ENCODE measurements at regions not wholly inside any gene's neighbourhood (a gene's known extent, or its start where the extent isn't known, plus 50 kb on each side); places are given as distances from the start of the nearest gene placed in this dataset.
"Not testable (repeated sequence)": the region's sequence is repeated elsewhere in the genome, so short reads cannot be mapped to it uniquely, and the experiment has no call there.

DNA sequence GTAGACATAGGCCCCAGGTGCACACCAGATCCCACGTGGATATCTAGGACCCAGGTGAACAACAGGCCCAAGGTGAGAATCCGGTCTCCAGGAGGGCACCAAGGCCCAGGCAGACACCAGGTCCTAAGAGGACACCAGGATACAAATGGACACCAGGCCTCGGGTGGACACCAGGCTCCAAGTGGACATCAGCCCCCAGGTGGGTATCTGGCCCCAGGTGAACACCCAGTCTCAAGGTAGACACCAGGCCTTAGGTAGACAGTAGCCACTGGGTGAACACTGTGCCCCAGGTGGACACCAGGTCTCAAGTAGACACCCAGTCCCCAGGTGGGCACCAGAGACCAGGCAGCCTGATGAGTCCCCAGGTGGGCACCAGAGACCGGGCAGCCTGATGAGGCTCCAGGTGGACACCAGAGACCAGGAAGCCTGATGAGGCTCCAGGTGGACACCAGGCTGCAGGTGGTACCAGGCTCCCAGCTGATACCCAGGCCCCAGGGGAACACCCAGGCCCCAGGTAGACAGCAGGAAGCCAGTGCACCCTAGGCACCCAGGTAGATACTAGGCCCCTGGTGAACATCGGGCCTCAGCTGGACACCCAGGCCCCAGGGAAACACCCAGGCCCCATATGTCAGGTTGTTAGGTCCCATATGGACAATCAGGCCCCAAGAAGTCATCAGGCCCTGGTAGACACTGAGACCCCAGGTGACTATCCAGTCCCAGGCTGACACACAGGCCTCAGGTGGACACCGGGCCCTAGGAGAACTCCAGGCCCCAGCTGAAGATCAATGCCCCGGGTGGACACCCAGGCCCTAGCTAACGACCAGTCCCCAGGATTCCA lies 55.1 kb upstream of the SEPTIN5 start:
- Histone ChIP-seq H3F3A (ENCODE audit: low read length, unreplicated experiment) (no peaks in the 10 kb centered on the region), H4K20me1 (ENCODE audit: low read length) (no peaks in the 10 kb centered on the region), H3K36me3 (ENCODE audit: low read depth, low read length) (no peaks in the 10 kb centered on the region), H2AFZ (ENCODE audit: low read length) (no peak overlapping the region), H3K27me3 (ENCODE audit: low read length) (no peaks in the 10 kb centered on the region), H3K9ac (ENCODE audit: low read length) (no peak overlapping the region), H3K27ac (ENCODE audit: low read length) (no peak overlapping the region), H3K79me2 (ENCODE audit: low read length) (no peaks in the 10 kb centered on the region), H3K4me3 (ENCODE audit: low read length) (no peak overlapping the region), H3K9me3 (ENCODE audit: low read length) (no peaks in the 10 kb centered on the region), H3K4me1 (ENCODE audit: insufficient read depth, low read length) (no peaks in the 10 kb centered on the region), H3K4me2 (ENCODE audit: low read length) (no peak overlapping the region), H3K9me2 (replicated peaks; ENCODE audit: low read length) (no peaks in the 10 kb centered on the region)
- no TSS peak for BruUV-seq (replicated peaks)
- intact Hi-C loops (cut with micrococcal nuclease) = no loop called here
- ATAC-seq (no peak), DNase-seq (no peak)
- CTCF ChIA-PET = no interaction called here
- POLR2A ChIA-PET (ENCODE audit: unreplicated experiment) = no interaction called here
- TF ChIP-seq EZH2 (IDR thresholded peaks at IDR 0.05; ENCODE audit: low read length, unreplicated experiment) (no peak), EZH2phosphoT487 (IDR thresholded peaks at IDR 0.05; ENCODE audit: borderline replicate concordance, low read length) (no peak)
- TF ChIP-seq, protein P1, sequence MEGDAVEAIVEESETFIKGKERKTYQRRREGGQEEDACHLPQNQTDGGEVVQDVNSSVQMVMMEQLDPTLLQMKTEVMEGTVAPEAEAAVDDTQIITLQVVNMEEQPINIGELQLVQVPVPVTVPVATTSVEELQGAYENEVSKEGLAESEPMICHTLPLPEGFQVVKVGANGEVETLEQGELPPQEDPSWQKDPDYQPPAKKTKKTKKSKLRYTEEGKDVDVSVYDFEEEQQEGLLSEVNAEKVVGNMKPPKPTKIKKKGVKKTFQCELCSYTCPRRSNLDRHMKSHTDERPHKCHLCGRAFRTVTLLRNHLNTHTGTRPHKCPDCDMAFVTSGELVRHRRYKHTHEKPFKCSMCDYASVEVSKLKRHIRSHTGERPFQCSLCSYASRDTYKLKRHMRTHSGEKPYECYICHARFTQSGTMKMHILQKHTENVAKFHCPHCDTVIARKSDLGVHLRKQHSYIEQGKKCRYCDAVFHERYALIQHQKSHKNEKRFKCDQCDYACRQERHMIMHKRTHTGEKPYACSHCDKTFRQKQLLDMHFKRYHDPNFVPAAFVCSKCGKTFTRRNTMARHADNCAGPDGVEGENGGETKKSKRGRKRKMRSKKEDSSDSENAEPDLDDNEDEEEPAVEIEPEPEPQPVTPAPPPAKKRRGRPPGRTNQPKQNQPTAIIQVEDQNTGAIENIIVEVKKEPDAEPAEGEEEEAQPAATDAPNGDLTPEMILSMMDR (conservative IDR thresholded peaks at IDR 0.05; ENCODE audit: low read depth, low read length) = no peak

DNA sequence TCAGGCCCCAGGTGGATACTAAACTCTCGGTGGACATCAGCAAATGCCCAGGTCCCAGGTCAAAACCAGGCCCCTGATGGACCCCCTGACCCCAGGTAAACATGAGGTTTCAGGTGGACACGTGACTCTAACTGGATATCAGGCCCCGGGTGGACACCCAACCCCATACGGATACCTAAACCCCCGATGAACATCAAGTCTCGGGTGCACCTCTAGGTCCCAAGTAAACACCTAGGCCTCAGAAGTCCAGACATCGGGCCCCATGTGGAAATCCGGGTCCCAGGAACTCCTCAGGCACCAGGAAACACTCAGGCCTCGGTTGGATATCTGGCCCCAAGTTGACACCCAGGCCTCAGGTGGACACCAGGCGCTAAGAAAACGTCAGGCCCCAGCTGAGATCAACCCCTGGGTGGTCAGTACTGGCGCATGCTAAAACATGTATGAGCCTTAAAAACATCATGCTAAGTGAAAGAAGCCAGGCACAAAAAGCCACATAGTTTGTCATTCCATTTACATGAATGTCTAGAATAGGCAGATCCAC lies 54.4 kb upstream of the SEPTIN5 start:
- H3K79me2 ChIP-seq (ENCODE audit: low read length) = no peaks in the 10 kb centered on the region
- no peaks in the 10 kb centered on the region for H3K27me3 ChIP-seq (ENCODE audit: low read length)
- TF ChIP-seq EZH2 (IDR thresholded peaks at IDR 0.05; ENCODE audit: low read length, unreplicated experiment) (no peak), EZH2phosphoT487 (IDR thresholded peaks at IDR 0.05; ENCODE audit: borderline replicate concordance, low read length) (no peak)
- TF ChIP-seq, protein P1 (conservative IDR thresholded peaks at IDR 0.05; ENCODE audit: low read depth, low read length) = no peak
- H3K4me2 ChIP-seq (ENCODE audit: low read length) = no peak overlapping the region
- CTCF ChIA-PET = no interaction called here
- H3K4me1 ChIP-seq (ENCODE audit: insufficient read depth, low read length) = no peaks in the 10 kb centered on the region
- no peak overlapping the region for H3K9ac ChIP-seq (ENCODE audit: low read length)
- H4K20me1 ChIP-seq (ENCODE audit: low read length) = no peaks in the 10 kb centered on the region
- DNase-seq = no peak
- POLR2A ChIA-PET (ENCODE audit: unreplicated experiment) = no interaction called here
- no peak overlapping the region for H3K27ac ChIP-seq (ENCODE audit: low read length)
- no TSS peak for BruUV-seq (replicated peaks)
- no peak overlapping the region for H3K4me3 ChIP-seq (ENCODE audit: low read length)
- H3K36me3 ChIP-seq (ENCODE audit: low read depth, low read length) = no peaks in the 10 kb centered on the region
- H3K9me3 ChIP-seq (ENCODE audit: low read length) = no peaks in the 10 kb centered on the region
- intact Hi-C loops (cut with micrococcal nuclease) = no loop called here
- no peaks in the 10 kb centered on the region for H3K9me2 ChIP-seq (replicated peaks; ENCODE audit: low read length)
- no peaks in the 10 kb centered on the region for H3F3A ChIP-seq (ENCODE audit: low read length, unreplicated experiment)
- ATAC-seq = no peak
- H2AFZ ChIP-seq (ENCODE audit: low read length) = no peak overlapping the region

DNA sequence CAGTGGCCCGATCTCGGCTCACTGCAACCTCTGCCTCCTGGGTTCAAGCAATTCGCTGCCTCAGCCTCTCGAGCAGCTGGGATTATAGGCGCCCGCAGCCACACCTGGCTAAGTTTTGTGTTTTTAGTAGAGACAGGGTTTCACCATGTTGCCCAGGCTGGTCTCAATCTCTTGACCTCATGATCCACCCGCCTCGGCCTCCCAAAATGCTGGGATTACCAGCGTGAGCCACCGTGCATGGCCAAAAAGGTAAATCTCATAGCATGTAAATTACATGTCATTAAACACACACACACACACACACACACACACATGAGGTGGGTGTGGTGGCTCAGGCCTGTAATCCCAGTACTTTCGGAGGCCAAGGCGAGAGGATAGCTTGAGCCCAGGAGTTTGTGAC lies 53.7 kb upstream of the SEPTIN5 start:
- H3K9me2 ChIP-seq (replicated peaks; ENCODE audit: low read length); H3K4me1 ChIP-seq (ENCODE audit: insufficient read depth, low read length); H2AFZ ChIP-seq (ENCODE audit: low read length); H3K27me3 ChIP-seq (ENCODE audit: low read length); intact Hi-C loops (cut with micrococcal nuclease); H3K36me3 ChIP-seq (ENCODE audit: low read depth, low read length); DNase-seq; H3K9ac ChIP-seq (ENCODE audit: low read length); H3K4me3 ChIP-seq (ENCODE audit: low read length); H3K9me3 ChIP-seq (ENCODE audit: low read length); H4K20me1 ChIP-seq (ENCODE audit: low read length); H3K79me2 ChIP-seq (ENCODE audit: low read length); H3K27ac ChIP-seq (ENCODE audit: low read length); POLR2A ChIA-PET (ENCODE audit: unreplicated experiment); BruUV-seq (replicated peaks); ATAC-seq; CTCF ChIA-PET; H3K4me2 ChIP-seq (ENCODE audit: low read length); H3F3A ChIP-seq (ENCODE audit: low read length, unreplicated experiment): not testable (repeated sequence)
